CD8-positive, alpha-beta memory T cell (primary cell): ENCODE measurements at regions not wholly inside any gene's neighbourhood (a gene's known extent, or its start where the extent isn't known, plus 50 kb on each side); places are given as distances from the start of the nearest gene placed in this dataset.
"Not testable (repeated sequence)": the region's sequence is repeated elsewhere in the genome, so short reads cannot be mapped to it uniquely, and the experiment has no call there.

Source experiments
- CTCF ChIA-PET: fragments of 350-600 bp; sonication (Branson Sonifier 250); formaldehyde crosslinking; loops from one replicate; lab custom pipeline; 2021; ENCODE audit warnings: antibody characterized with exemption; lab: Charles Lee
- POLR2A ChIA-PET: fragments of 350-600 bp; sonication (Branson Sonifier 250); formaldehyde crosslinking; loops from one replicate; lab custom pipeline; 2021; ENCODE audit warnings: antibody characterized with exemption; lab: Charles Lee
- DNase-seq, 5 donors: peaks; one replicate each; pipeline versions ENCODE4 v3.0.0 to v3.0.0-alpha.2; 2020 to 2022; ENCODE audit warnings: mixed read lengths in 1 of 5
- H3K27ac ChIP-seq: one replicate; pipeline ENCODE4 v1.7.0; 2013; ENCODE audit warnings: low read depth, mild to moderate bottlenecking, low read length, moderate library complexity
- H3K27me3 ChIP-seq: 2 replicates; pipeline ENCODE4 v1.7.0; 2013; ENCODE audit warnings: low read length, mild to moderate bottlenecking; ENCODE audit not compliant: insufficient read depth, poor library complexity, severe bottlenecking
- H3K36me3 ChIP-seq: 2 replicates; pipeline ENCODE4 v1.7.0; 2013; ENCODE audit warnings: mild to moderate bottlenecking, low read length, moderate library complexity; ENCODE audit not compliant: insufficient read depth
- H3K4me1 ChIP-seq: 2 replicates; pipeline ENCODE4 v1.7.0; 2013; ENCODE audit warnings: mild to moderate bottlenecking, low read length, moderate library complexity; ENCODE audit not compliant: insufficient read depth
- H3K4me3 ChIP-seq: 2 replicates; pipeline ENCODE4 v1.7.0; 2013; ENCODE audit warnings: mild to moderate bottlenecking, low read length
- H3K9me3 ChIP-seq: 2 replicates; pipeline ENCODE4 v1.7.0; 2013; ENCODE audit warnings: mild to moderate bottlenecking, low read length
- H3K27ac Mint-ChIP-seq, 8 donors: one replicate each; pipeline ENCODE4 v1.8.0; 2020 to 2021; ENCODE audit warnings: mixed read lengths in 8 of 8, mild to moderate bottlenecking in 6 of 8, inconsistent platforms in 3 of 8, moderate library complexity in 3 of 8
- H3K27me3 Mint-ChIP-seq, 2 donors: one replicate each; pipeline ENCODE4 v1.8.0; 2020 to 2021; ENCODE audit warnings: mixed read lengths in 2 of 2, mild to moderate bottlenecking in 1 of 2, moderate library complexity in 1 of 2
- H3K36me3 Mint-ChIP-seq, 3 donors: one replicate each; pipeline ENCODE4 v1.8.0; 2020 to 2021; ENCODE audit warnings: mixed read lengths in 3 of 3, inconsistent platforms in 1 of 3, mild to moderate bottlenecking in 1 of 3
- H3K4me1 Mint-ChIP-seq, 3 donors: one replicate each; pipeline ENCODE4 v1.8.0; 2020 to 2021; ENCODE audit warnings: mixed read lengths in 3 of 3, inconsistent platforms in 1 of 3, mild to moderate bottlenecking in 1 of 3
- H3K4me3 Mint-ChIP-seq, 7 donors: one replicate each; pipeline ENCODE4 v1.8.0; 2020 to 2021; ENCODE audit warnings: mixed read lengths in 7 of 7, mild to moderate bottlenecking in 6 of 7, moderate library complexity in 4 of 7, inconsistent platforms in 2 of 7
- H3K9me3 Mint-ChIP-seq, 5 donors: one replicate each; pipeline ENCODE4 v1.8.0; 2020 to 2022; ENCODE audit warnings: mixed read lengths in 5 of 5, mild to moderate bottlenecking in 3 of 5, moderate library complexity in 2 of 5, inconsistent platforms in 1 of 5

- Mint-ChIP-seq H3K36me3 (no peaks in the 10 kb centered on the region), H3K27ac (no peak overlapping the region), H3K27me3 (peaks cover 0 to 1% of the 10 kb centered on the region in 2 donors), H3K9me3 (peaks cover 0 to 4% (median 0%) of the 10 kb centered on the region in 5 donors), H3K4me1 (no peaks in the 10 kb centered on the region), H3K4me3 (no peak overlapping the region)
- H3K9me3 ChIP-seq, result no peaks in the 10 kb centered on the region
- H3K36me3 ChIP-seq, result no peaks in the 10 kb centered on the region
- H3K4me1 ChIP-seq, result no peaks in the 10 kb centered on the region
- no peaks in the 10 kb centered on the region for H3K27me3 ChIP-seq
- H3K4me3 ChIP-seq, result no peak overlapping the region
- H3K27ac ChIP-seq, result no peak overlapping the region
- CTCF ChIA-PET, result no interaction called here
- DNase-seq, result no peak
- POLR2A ChIA-PET, result no interaction called here
These were observed 180.3 kb downstream of the RMST start for GRCh38 chr12:97642911-97643310.

- POLR2A ChIA-PET, result no interaction called here
- H3K27me3 Mint-ChIP-seq, result peaks cover 0 to 1% of the 10 kb centered on the region in 2 donors
These were observed 181.3 kb downstream of the RMST start for GRCh38 chr12:97643924-97644323.

GRCh38 chr12:97645726-97646125, 183.1 kb downstream of the RMST start:
- H3K9me3 Mint-ChIP-seq, result peaks cover 0 to 8% (median 2%) of the 10 kb centered on the region in 5 donors
- no peak overlapping the region for H3K4me3 Mint-ChIP-seq
- H3K36me3 ChIP-seq, result no peaks in the 10 kb centered on the region
- no peak overlapping the region for H3K4me3 ChIP-seq
- no peak overlapping the region for H3K27ac ChIP-seq
- H3K27ac Mint-ChIP-seq, result no peak overlapping the region
- POLR2A ChIA-PET, result no interaction called here
- no peaks in the 10 kb centered on the region for H3K4me1 ChIP-seq
- H3K27me3 ChIP-seq, result no peaks in the 10 kb centered on the region
- no peaks in the 10 kb centered on the region for H3K36me3 Mint-ChIP-seq
- no peaks in the 10 kb centered on the region for H3K4me1 Mint-ChIP-seq
- no peak for DNase-seq
- CTCF ChIA-PET, result no interaction called here
- H3K27me3 Mint-ChIP-seq, result peaks cover 0 to 1% of the 10 kb centered on the region in 2 donors
- H3K9me3 ChIP-seq, result no peaks in the 10 kb centered on the region

More at GRCh38 chr12:97643924-97644323, 181.3 kb downstream of the RMST start:
- no peak overlapping the region for H3K27ac ChIP-seq
- no peak for DNase-seq
- H3K36me3 ChIP-seq, result no peaks in the 10 kb centered on the region
- peaks cover 0 to 2% (median 0%) of the 10 kb centered on the region in 5 donors for H3K9me3 Mint-ChIP-seq
- H3K36me3 Mint-ChIP-seq, result no peaks in the 10 kb centered on the region
- H3K4me1 ChIP-seq, result no peaks in the 10 kb centered on the region
- H3K27me3 ChIP-seq, result no peaks in the 10 kb centered on the region
- no peaks in the 10 kb centered on the region for H3K9me3 ChIP-seq
- no peak overlapping the region for H3K4me3 Mint-ChIP-seq
- no peaks in the 10 kb centered on the region for H3K4me1 Mint-ChIP-seq
- no peak overlapping the region for H3K4me3 ChIP-seq
- no peak overlapping the region for H3K27ac Mint-ChIP-seq
- CTCF ChIA-PET, result no interaction called here

- H3K4me1 ChIP-seq, result no peaks in the 10 kb centered on the region
- H3K4me1 Mint-ChIP-seq, result no peaks in the 10 kb centered on the region
- no peaks in the 10 kb centered on the region for H3K27me3 Mint-ChIP-seq
- CTCF ChIA-PET, result no interaction called here
- H3K4me3 Mint-ChIP-seq, result no peak overlapping the region
- POLR2A ChIA-PET, result no interaction called here
- H3K36me3 Mint-ChIP-seq, result no peaks in the 10 kb centered on the region
- no peak overlapping the region for H3K27ac Mint-ChIP-seq
- H3K27me3 ChIP-seq, result no peaks in the 10 kb centered on the region
- DNase-seq, result no peak
- peaks cover 0 to 6% (median 2%) of the 10 kb centered on the region in 5 donors for H3K9me3 Mint-ChIP-seq
- no peaks in the 10 kb centered on the region for H3K9me3 ChIP-seq
- no peak overlapping the region for H3K4me3 ChIP-seq
- no peak overlapping the region for H3K27ac ChIP-seq
- H3K36me3 ChIP-seq, result no peaks in the 10 kb centered on the region
These were observed 184.5 kb downstream of the RMST start for GRCh38 chr12:97647142-97647541.

- ChIA-PET CTCF (no interaction called here), POLR2A (no interaction called here)
- H3K36me3 ChIP-seq, result no peaks in the 10 kb centered on the region
These were observed 187.6 kb downstream of the RMST start for GRCh38 chr12:97650242-97650641.

GRCh38 chr12:97656548-97656947, 193.9 kb downstream of the RMST start:
- H3K4me1 ChIP-seq, DNase-seq, H3K4me3 ChIP-seq, H3K9me3 Mint-ChIP-seq, H3K4me1 Mint-ChIP-seq, H3K27me3 Mint-ChIP-seq, H3K9me3 ChIP-seq, H3K36me3 ChIP-seq, POLR2A ChIA-PET, H3K27ac Mint-ChIP-seq, H3K27me3 ChIP-seq, H3K27ac ChIP-seq, H3K36me3 Mint-ChIP-seq, H3K4me3 Mint-ChIP-seq, CTCF ChIA-PET: not testable (repeated sequence)

More at GRCh38 chr12:97650242-97650641, 187.6 kb downstream of the RMST start:
- no peaks in the 10 kb centered on the region for H3K4me1 ChIP-seq
- H3K4me3 Mint-ChIP-seq, result no peak overlapping the region
- no peak for DNase-seq
- H3K9me3 ChIP-seq, result no peaks in the 10 kb centered on the region
- H3K27ac ChIP-seq, result no peak overlapping the region
- peaks cover 0 to 6% (median 2%) of the 10 kb centered on the region in 5 donors for H3K9me3 Mint-ChIP-seq
- H3K4me3 ChIP-seq, result no peak overlapping the region
- H3K27me3 Mint-ChIP-seq, result no peaks in the 10 kb centered on the region
- H3K36me3 Mint-ChIP-seq, result no peaks in the 10 kb centered on the region
- no peaks in the 10 kb centered on the region for H3K4me1 Mint-ChIP-seq
- no peaks in the 10 kb centered on the region for H3K27me3 ChIP-seq
- no peak overlapping the region for H3K27ac Mint-ChIP-seq

GRCh38 chr12:97659117-97659880, 196.7 kb downstream of the RMST start:
- POLR2A ChIA-PET, result no interaction called here
- CTCF ChIA-PET, result no interaction called here
- H3K27me3 ChIP-seq, result no peaks in the 10 kb centered on the region
- DNase-seq, result no peak
- Mint-ChIP-seq H3K4me3 (no peak overlapping the region), H3K9me3 (peaks cover 0 to 6% (median 0%) of the 10 kb centered on the region in 5 donors), H3K4me1 (no peaks in the 10 kb centered on the region), H3K36me3 (no peaks in the 10 kb centered on the region), H3K27me3 (peaks cover 0 to 1% of the 10 kb centered on the region in 2 donors), H3K27ac (no peak overlapping the region)
- no peak overlapping the region for H3K27ac ChIP-seq
- no peaks in the 10 kb centered on the region for H3K4me1 ChIP-seq
- H3K36me3 ChIP-seq, result no peaks in the 10 kb centered on the region
- no peak overlapping the region for H3K4me3 ChIP-seq
- no peaks in the 10 kb centered on the region for H3K9me3 ChIP-seq

- Histone ChIP-seq H3K27me3 (no peaks in the 10 kb centered on the region), H3K36me3 (no peaks in the 10 kb centered on the region), H3K9me3 (no peaks in the 10 kb centered on the region), H3K27ac (no peak overlapping the region), H3K4me3 (no peak overlapping the region), H3K4me1 (no peaks in the 10 kb centered on the region)
- no peak for DNase-seq
- ChIA-PET POLR2A (no interaction called here), CTCF (no interaction called here)
- Mint-ChIP-seq H3K4me1 (no peaks in the 10 kb centered on the region), H3K4me3 (no peak overlapping the region), H3K36me3 (no peaks in the 10 kb centered on the region), H3K27me3 (no peaks in the 10 kb centered on the region), H3K27ac (no peak overlapping the region), H3K9me3 (peaks cover 0 to 4% (median 0%) of the 10 kb centered on the region in 5 donors)
These were observed 203.7 kb downstream of the RMST start for GRCh38 chr12:97666263-97666662.
